Ishikawa (cell line): ENCODE measurements at regions not wholly inside any gene's neighbourhood (a gene's known extent, or its start where the extent isn't known, plus 50 kb on each side); places are given as distances from the start of the nearest gene placed in this dataset.

Experiments
- CEBPB ChIP-seq: IDR thresholded peaks from 2 replicates; pipeline ENCODE4 v1.6.1; 2012
- CREB1 ChIP-seq: IDR thresholded peaks from 2 replicates; pipeline ENCODE4 v1.6.1; 2012; ENCODE audit warnings: low read depth
- EGR1 ChIP-seq: IDR thresholded peaks from 2 replicates; pipeline ENCODE4 v1.6.1; 2012
- EP300 ChIP-seq: IDR thresholded peaks from 2 replicates; pipeline ENCODE4 v1.6.1; 2012; ENCODE audit warnings: borderline replicate concordance
- FOXM1 ChIP-seq: IDR thresholded peaks from 2 replicates; pipeline ENCODE4 v1.6.1; 2012; ENCODE audit warnings: low read depth, borderline replicate concordance
- MAX ChIP-seq: IDR thresholded peaks from 2 replicates; pipeline ENCODE4 v1.6.1; 2012
- NFIC ChIP-seq: IDR thresholded peaks from 2 replicates; pipeline ENCODE4 v1.6.1; 2012
- RAD21 ChIP-seq: IDR thresholded peaks from 2 replicates; pipeline ENCODE4 v1.6.1; 2012; ENCODE audit warnings: low read depth
- TAF1 ChIP-seq: IDR thresholded peaks from 2 replicates; pipeline ENCODE4 v1.6.1; 2012; ENCODE audit warnings: low read depth, mild to moderate bottlenecking
- TCF12 ChIP-seq: IDR thresholded peaks from 2 replicates; pipeline ENCODE4 v1.6.1; 2012; ENCODE audit warnings: low read depth
- TEAD4 ChIP-seq: IDR thresholded peaks from 2 replicates; pipeline ENCODE4 v1.6.1; 2012
- USF1 ChIP-seq: IDR thresholded peaks from 2 replicates; pipeline ENCODE4 v1.6.1; 2012
- YY1 ChIP-seq: IDR thresholded peaks from 2 replicates; pipeline ENCODE4 v1.6.1; 2012; ENCODE audit warnings: low read depth
- ZBTB7A ChIP-seq: IDR thresholded peaks from 2 replicates; pipeline ENCODE4 v1.6.1; 2012; ENCODE audit warnings: low read depth
- TF ChIP-seq, protein P1 (sequence below): IDR thresholded peaks from 2 replicates; pipeline ENCODE4 v1.6.1; 2012; ENCODE audit warnings: low read depth, mild to moderate bottlenecking

- TF ChIP-seq CEBPB, result no peak
- no peak for TF ChIP-seq RAD21
- TF ChIP-seq NFIC, result no peak
- TF ChIP-seq USF1, result no peak
- TF ChIP-seq EP300, result no peak
These were observed 120.1 kb upstream of the ARHGEF3 start for GRCh38 chr3:56921573-56922453.

DNA sequence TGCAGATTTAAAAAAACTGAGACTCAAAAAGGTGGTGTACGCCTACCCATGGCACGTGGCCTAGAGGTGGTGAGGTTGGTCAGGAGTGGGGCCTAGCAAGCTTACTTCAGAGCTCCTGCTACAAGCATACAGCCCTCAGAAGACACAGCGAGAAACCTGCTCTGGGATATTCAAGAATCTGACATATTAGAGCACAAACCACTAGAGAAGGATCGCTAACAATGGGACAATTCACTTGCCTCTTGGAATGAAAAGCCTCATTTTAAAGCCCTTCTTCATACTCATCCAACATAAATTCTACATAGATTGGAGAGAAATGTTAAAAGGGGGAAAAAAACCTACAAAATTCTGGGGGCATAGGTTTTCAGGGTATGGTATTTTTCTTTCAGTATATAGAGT is 118.0 kb upstream of the ARHGEF3 start:
- TF ChIP-seq YY1 (no peak), EP300 (no peak), MAX (no peak), CREB1 (no peak), NFIC (no peak), RAD21 (no peak), FOXM1 (no peak), TEAD4 (no peak), EGR1 (no peak), CEBPB (no peak), ZBTB7A (no peak), TCF12 (no peak), USF1 (no peak), TAF1 (no peak)
- TF ChIP-seq, protein P1, sequence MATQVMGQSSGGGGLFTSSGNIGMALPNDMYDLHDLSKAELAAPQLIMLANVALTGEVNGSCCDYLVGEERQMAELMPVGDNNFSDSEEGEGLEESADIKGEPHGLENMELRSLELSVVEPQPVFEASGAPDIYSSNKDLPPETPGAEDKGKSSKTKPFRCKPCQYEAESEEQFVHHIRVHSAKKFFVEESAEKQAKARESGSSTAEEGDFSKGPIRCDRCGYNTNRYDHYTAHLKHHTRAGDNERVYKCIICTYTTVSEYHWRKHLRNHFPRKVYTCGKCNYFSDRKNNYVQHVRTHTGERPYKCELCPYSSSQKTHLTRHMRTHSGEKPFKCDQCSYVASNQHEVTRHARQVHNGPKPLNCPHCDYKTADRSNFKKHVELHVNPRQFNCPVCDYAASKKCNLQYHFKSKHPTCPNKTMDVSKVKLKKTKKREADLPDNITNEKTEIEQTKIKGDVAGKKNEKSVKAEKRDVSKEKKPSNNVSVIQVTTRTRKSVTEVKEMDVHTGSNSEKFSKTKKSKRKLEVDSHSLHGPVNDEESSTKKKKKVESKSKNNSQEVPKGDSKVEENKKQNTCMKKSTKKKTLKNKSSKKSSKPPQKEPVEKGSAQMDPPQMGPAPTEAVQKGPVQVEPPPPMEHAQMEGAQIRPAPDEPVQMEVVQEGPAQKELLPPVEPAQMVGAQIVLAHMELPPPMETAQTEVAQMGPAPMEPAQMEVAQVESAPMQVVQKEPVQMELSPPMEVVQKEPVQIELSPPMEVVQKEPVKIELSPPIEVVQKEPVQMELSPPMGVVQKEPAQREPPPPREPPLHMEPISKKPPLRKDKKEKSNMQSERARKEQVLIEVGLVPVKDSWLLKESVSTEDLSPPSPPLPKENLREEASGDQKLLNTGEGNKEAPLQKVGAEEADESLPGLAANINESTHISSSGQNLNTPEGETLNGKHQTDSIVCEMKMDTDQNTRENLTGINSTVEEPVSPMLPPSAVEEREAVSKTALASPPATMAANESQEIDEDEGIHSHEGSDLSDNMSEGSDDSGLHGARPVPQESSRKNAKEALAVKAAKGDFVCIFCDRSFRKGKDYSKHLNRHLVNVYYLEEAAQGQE, result no peak

- TF ChIP-seq ZBTB7A (no peak), EP300 (no peak), TCF12 (no peak), YY1 (no peak), NFIC (no peak), TAF1 (no peak), RAD21 (no peak)
These were observed 117.5 kb upstream of the ARHGEF3 start for GRCh38 chr3:56919137-56919796.

- no peak for TF ChIP-seq EP300
- TF ChIP-seq USF1, result no peak
- no peak for TF ChIP-seq MAX
- no peak for TF ChIP-seq ZBTB7A
- no peak for TF ChIP-seq TAF1
- TF ChIP-seq NFIC, result no peak
- TF ChIP-seq FOXM1, result no peak
- TF ChIP-seq, protein P1, result no peak
- no peak for TF ChIP-seq RAD21
- TF ChIP-seq TCF12, result no peak
- TF ChIP-seq YY1, result no peak
- TF ChIP-seq CEBPB, result no peak
These were observed 116.4 kb upstream of the ARHGEF3 start for GRCh38 chr3:56918111-56918568.

DNA sequence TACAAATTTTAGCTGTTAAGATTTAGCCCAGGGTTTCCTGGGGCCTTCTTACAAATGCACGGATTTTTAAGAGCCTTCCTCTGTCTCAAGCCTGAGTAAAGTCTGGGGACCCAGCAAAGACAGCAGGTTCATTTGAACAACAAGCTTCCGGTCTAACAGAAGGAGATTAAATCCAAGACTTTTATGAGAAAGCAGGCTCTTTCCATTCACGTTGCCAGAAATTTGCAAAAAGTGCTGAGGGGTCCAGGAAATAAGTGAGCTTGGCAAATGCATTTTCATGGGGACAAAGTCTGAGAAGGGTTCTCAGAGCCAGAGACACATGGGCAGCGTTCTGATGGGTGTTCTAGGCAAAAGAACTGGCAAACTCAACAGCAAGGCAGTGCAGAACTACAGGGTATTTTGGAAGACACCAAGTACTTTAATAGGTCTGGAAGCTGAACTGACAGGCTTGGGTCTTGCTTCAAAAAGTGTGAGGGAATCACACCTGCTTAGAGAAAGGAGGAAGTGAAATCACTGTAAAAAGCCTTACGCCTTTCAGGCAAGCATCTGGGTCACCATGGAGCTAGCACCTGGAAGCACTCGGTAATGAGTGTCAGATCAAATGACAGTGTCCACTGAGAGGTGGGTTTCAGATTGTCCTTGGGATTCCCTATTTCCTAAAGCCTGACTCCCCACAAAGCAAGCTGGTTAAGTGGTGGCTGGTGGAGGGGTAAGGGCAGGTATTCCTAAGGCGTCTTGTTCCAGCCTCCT is 115.8 kb upstream of the ARHGEF3 start:
- TF ChIP-seq NFIC, result no peak
- no peak for TF ChIP-seq TCF12
